ENCODE measurements at regions not wholly inside any gene's neighbourhood (a gene's known extent, or its start where the extent isn't known, plus 50 kb on each side); places are given as distances from the start of the nearest gene placed in this dataset.
A peak's percentile ranks its signal among the peaks of the same experiment; 100 is the strongest.
"Not testable (repeated sequence)": the region's sequence is repeated elsewhere in the genome, so short reads cannot be mapped to it uniquely, and the experiment has no call there.

DNA sequence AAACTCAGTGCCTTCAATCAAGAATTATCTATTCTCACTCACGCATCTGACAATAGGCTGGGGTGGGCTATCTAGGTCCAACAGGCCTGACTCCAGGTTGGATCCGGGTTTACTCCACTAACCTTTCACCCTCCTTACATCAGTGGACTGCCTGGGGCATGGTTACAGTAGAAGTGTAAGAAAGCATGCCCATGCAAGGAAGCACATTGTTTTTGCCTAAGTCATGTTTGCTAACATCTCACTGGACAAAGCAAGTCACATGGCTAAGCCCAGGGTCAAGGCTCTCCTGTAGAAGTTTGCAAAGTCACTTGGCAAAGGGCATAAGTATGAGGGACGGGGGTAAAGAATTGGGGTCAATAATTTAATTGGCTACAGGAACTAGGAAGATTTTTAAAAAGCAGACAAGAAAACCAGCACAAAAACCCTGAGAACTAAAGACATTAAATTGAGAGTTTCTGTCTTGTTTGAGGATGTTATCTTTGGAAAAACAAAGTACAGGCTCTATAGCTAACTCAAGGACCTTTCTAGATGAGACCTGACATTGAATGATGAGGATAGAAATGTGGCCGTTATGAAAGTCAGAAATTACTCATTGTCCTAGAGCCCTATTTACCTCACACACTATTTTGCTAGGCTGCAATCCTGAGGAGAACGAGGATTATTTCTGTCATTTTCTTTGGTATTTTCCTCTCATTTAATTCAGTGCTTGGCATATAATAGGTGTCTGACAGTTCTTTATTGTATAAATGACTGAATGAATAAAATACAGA is 214.2 kb downstream of the IL20RB start:
- H3K4me1 ChIP-seq (ENCODE audit: control insufficient read depth, insufficient read depth, low read length): no peaks in the 10 kb centered on the region
- H3K4me3 ChIP-seq (ENCODE audit: low read length): no peak overlapping the region
- ATAC-seq (no peak), DNase-seq (no peak)
- WGBS: 65% methylated on average over 5 of the region's 5 CpGs
- H3K27ac ChIP-seq (ENCODE audit: low read length): no peak overlapping the region
- no peaks in the 10 kb centered on the region for H3K27me3 ChIP-seq (ENCODE audit: control insufficient read depth, insufficient read depth)
- H3K9me3 ChIP-seq (ENCODE audit: control insufficient read depth, low read length): no peaks in the 10 kb centered on the region
- intact Hi-C loops (cut with DNase I): no loop called here

DNA sequence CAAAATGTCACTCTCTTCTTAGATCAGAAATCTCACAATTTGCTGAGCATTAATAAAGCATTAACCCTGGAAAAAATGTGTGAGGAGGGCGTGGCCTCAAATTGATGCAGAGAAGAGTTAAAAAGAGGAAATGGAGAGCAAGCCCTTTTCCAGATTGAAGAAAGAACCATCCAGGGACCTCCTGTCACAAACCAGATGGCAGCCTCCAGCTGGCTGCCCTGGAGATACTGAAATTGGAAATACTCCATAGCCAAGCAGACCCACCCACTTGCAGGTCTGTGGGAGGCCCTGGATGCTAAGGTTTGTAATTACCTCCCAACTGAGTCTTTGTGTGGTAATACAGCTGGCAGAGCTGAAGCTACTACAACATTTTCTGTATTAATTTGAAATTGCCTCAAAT is 214.9 kb downstream of the IL20RB start:
- no peak overlapping the region for H3K27ac ChIP-seq (ENCODE audit: low read length)
- 51% methylated on average over 1 of the region's 1 CpG for WGBS
- H3K27me3 ChIP-seq (ENCODE audit: control insufficient read depth, insufficient read depth): no peaks in the 10 kb centered on the region
- H3K4me3 ChIP-seq (ENCODE audit: low read length): no peak overlapping the region
- DNase-seq (no peak), ATAC-seq (no peak)
- no peaks in the 10 kb centered on the region for H3K4me1 ChIP-seq (ENCODE audit: control insufficient read depth, insufficient read depth, low read length)
- intact Hi-C loops (cut with DNase I): no loop called here
- no peaks in the 10 kb centered on the region for H3K9me3 ChIP-seq (ENCODE audit: control insufficient read depth, low read length)

GRCh38 chr3:137174514-137174913 is 216.7 kb downstream of the IL20RB start:
- WGBS: 77% methylated on average over 2 of the region's 2 CpGs
- H3K9me3 ChIP-seq (ENCODE audit: control insufficient read depth, low read length): no peaks in the 10 kb centered on the region
- H3K4me3 ChIP-seq (ENCODE audit: low read length): no peak overlapping the region
- H3K27me3 ChIP-seq (ENCODE audit: control insufficient read depth, insufficient read depth): no peaks in the 10 kb centered on the region
- intact Hi-C loops (cut with DNase I): no loop called here
- ATAC-seq (no peak), DNase-seq (no peak)
- no peak overlapping the region for H3K27ac ChIP-seq (ENCODE audit: low read length)
- no peaks in the 10 kb centered on the region for H3K4me1 ChIP-seq (ENCODE audit: control insufficient read depth, insufficient read depth, low read length)

DNA sequence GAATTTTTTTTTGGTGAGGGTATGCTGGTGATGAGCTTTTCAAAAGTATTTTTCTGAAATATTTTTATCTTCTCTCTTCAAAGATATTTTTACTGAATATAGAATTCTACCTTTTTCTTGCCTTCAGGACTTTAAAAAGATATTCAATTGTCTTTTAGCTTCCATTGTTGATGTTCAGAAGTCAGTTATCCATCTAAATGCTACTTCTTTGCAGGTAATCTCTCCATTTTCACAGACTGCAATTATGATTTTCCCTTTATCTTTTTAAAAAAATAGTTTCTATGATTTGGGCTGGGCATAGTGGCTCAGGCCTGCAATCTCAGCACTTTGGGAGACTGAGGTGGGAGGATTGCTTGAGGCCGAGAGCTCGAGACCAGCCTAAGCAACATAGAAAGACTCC is 222.4 kb downstream of the IL20RB start:
- intact Hi-C loops (cut with DNase I): no loop called here
- 93% methylated on average over 2 of the region's 2 CpGs for WGBS
- ATAC-seq: no peak
- H3K4me3 ChIP-seq (ENCODE audit: low read length): no peak overlapping the region
- no peak for DNase-seq
- H3K9me3 ChIP-seq (ENCODE audit: control insufficient read depth, low read length): no peaks in the 10 kb centered on the region
- no peak overlapping the region for H3K27ac ChIP-seq (ENCODE audit: low read length)
- no peaks in the 10 kb centered on the region for H3K4me1 ChIP-seq (ENCODE audit: control insufficient read depth, insufficient read depth, low read length)
- H3K27me3 ChIP-seq (ENCODE audit: control insufficient read depth, insufficient read depth): no peaks in the 10 kb centered on the region

- peak; percentile 28 to 73 (median 37) for DNase-seq
- H3K4me3 ChIP-seq (ENCODE audit: low read length): no peak overlapping the region
- peak; percentile 31 to 48 for ATAC-seq
- no peaks in the 10 kb centered on the region for H3K4me1 ChIP-seq (ENCODE audit: control insufficient read depth, insufficient read depth, low read length)
- no peak overlapping the region for H3K27ac ChIP-seq (ENCODE audit: low read length)
- H3K9me3 ChIP-seq (ENCODE audit: control insufficient read depth, low read length): no peaks in the 10 kb centered on the region
- no peaks in the 10 kb centered on the region for H3K27me3 ChIP-seq (ENCODE audit: control insufficient read depth, insufficient read depth)
- 72% methylated on average over 6 of the region's 6 CpGs for WGBS
- intact Hi-C loops (cut with DNase I): no loop called here
These were observed 233.5 kb downstream of the IL20RB start for GRCh38 chr3:137191133-137191923.

DNA sequence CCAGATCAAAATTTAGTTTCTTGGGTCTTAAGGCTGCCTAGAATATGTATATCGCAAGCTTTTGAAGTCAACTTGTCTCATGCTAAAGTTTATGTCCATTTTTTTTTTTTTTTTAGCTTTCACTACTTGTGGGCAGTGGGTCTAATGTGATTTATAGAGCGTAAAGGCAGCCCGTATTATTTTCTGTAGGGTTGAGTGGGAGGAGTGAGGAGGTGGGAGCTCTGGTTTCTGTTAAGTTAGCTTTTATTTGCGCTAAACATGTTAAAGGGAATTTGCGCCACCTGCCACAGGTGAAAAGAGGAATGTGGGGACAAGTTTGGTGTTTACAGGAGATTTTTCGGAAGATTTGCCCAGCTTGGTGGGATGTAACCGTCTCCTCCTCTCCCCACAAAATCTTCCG is 234.2 kb downstream of the IL20RB start:
- Histone ChIP-seq H3K4me3 (ENCODE audit: low read length) (no peak overlapping the region), H3K27me3 (ENCODE audit: control insufficient read depth, insufficient read depth) (no peaks in the 10 kb centered on the region), H3K27ac (ENCODE audit: low read length) (no peak overlapping the region), H3K9me3 (ENCODE audit: control insufficient read depth, low read length) (no peaks in the 10 kb centered on the region), H3K4me1 (ENCODE audit: control insufficient read depth, insufficient read depth, low read length) (no peaks in the 10 kb centered on the region)
- no peak for DNase-seq
- WGBS: 97% methylated on average over 8 of the region's 8 CpGs
- intact Hi-C loops (cut with DNase I): no loop called here
- ATAC-seq: no peak

DNA sequence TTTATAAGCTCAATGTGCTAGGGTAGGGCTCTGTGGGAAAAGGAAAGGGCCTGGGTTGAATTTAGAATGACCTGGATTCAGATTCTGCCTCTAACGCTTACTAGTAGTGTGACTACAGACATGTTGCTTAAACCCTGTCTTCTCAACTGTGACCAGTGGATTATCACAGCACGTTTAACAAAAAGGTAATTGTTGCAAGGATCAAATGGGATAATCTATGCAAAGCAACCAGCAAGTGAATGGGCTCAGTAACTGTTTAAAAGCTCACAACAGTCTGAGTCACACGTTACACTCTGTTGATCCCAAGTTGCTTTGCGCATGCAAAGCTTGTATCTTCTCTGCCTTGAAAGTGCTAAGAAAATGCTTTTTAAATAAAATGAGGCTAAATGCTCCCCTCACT is 236.5 kb downstream of the IL20RB start:
- DNase-seq (no peak), ATAC-seq (no peak)
- WGBS: 64% methylated on average over 4 of the region's 4 CpGs
- no peaks in the 10 kb centered on the region for H3K4me1 ChIP-seq (ENCODE audit: control insufficient read depth, insufficient read depth, low read length)
- H3K4me3 ChIP-seq (ENCODE audit: low read length): no peak overlapping the region
- H3K9me3 ChIP-seq (ENCODE audit: control insufficient read depth, low read length): no peaks in the 10 kb centered on the region
- no peaks in the 10 kb centered on the region for H3K27me3 ChIP-seq (ENCODE audit: control insufficient read depth, insufficient read depth)
- intact Hi-C loops (cut with DNase I): no loop called here
- H3K27ac ChIP-seq (ENCODE audit: low read length): no peak overlapping the region

GRCh38 chr3:137198374-137198773 is 240.6 kb downstream of the IL20RB start:
- H3K4me1 ChIP-seq (ENCODE audit: control insufficient read depth, insufficient read depth, low read length); H3K27me3 ChIP-seq (ENCODE audit: control insufficient read depth, insufficient read depth); ATAC-seq; intact Hi-C loops (cut with DNase I); H3K9me3 ChIP-seq (ENCODE audit: control insufficient read depth, low read length); H3K27ac ChIP-seq (ENCODE audit: low read length); H3K4me3 ChIP-seq (ENCODE audit: low read length): not testable (repeated sequence)
- DNase-seq: peak in 1 of 3 donors; percentile 58
- 96% methylated on average over 26 of the region's 32 CpGs for WGBS

DNA sequence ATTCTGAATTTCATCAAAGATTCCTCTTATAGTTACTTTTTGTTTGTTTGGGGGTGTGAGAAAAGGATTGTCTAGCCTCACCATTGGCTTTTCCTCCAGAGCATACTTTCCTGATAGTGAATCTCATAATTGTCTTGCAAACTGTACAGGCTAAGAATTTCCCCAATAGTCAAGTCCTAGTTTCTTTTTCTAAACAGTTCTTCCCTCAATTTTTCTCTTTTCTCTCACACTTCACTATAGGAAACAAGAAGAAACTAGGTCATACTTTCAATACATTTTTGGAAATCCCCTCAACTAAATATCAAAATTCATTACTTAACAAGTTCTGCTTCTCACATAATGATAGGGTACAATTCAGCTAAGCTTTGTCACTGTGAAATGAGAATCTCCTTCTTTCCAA is 241.9 kb downstream of the IL20RB start:
- no peak for ATAC-seq
- intact Hi-C loops (cut with DNase I): no loop called here

GRCh38 chr3:137201066-137201465 is 243.3 kb downstream of the IL20RB start:
- no peak for DNase-seq
- Histone ChIP-seq H3K27ac (ENCODE audit: low read length) (no peak overlapping the region), H3K4me1 (ENCODE audit: control insufficient read depth, insufficient read depth, low read length) (no peaks in the 10 kb centered on the region), H3K9me3 (ENCODE audit: control insufficient read depth, low read length) (no peaks in the 10 kb centered on the region), H3K4me3 (ENCODE audit: low read length) (no peak overlapping the region), H3K27me3 (ENCODE audit: control insufficient read depth, insufficient read depth) (no peaks in the 10 kb centered on the region)
- WGBS: 80% methylated on average over 3 of the region's 3 CpGs
- intact Hi-C loops (cut with DNase I): no loop called here
- ATAC-seq: no peak

More for the DNA sequence above, 241.9 kb downstream of the IL20RB start:
- no peaks in the 10 kb centered on the region for H3K9me3 ChIP-seq (ENCODE audit: control insufficient read depth, low read length)
- no peaks in the 10 kb centered on the region for H3K4me1 ChIP-seq (ENCODE audit: control insufficient read depth, insufficient read depth, low read length)
- no peak overlapping the region for H3K27ac ChIP-seq (ENCODE audit: low read length)
- no peaks in the 10 kb centered on the region for H3K27me3 ChIP-seq (ENCODE audit: control insufficient read depth, insufficient read depth)
- H3K4me3 ChIP-seq (ENCODE audit: low read length): no peak overlapping the region
- DNase-seq: no peak

- WGBS: 46% methylated on average over 5 of the region's 5 CpGs
- ATAC-seq: no peak
- Histone ChIP-seq H3K27me3 (ENCODE audit: control insufficient read depth, insufficient read depth) (no peaks in the 10 kb centered on the region), H3K4me1 (ENCODE audit: control insufficient read depth, insufficient read depth, low read length) (no peaks in the 10 kb centered on the region), H3K4me3 (ENCODE audit: low read length) (no peak overlapping the region), H3K27ac (ENCODE audit: low read length) (no peak overlapping the region), H3K9me3 (ENCODE audit: control insufficient read depth, low read length) (no peaks in the 10 kb centered on the region)
- intact Hi-C loops (cut with DNase I): no loop called here
- peak in 1 of 3 donors; percentile 47 for DNase-seq
These were observed 245.2 kb downstream of the IL20RB start for GRCh38 chr3:137202941-137203340.
